ENCODE measurements at regions not wholly inside any gene's neighbourhood (a gene's known extent, or its start where the extent isn't known, plus 50 kb on each side); places are given as distances from the start of the nearest gene placed in this dataset.

DNA sequence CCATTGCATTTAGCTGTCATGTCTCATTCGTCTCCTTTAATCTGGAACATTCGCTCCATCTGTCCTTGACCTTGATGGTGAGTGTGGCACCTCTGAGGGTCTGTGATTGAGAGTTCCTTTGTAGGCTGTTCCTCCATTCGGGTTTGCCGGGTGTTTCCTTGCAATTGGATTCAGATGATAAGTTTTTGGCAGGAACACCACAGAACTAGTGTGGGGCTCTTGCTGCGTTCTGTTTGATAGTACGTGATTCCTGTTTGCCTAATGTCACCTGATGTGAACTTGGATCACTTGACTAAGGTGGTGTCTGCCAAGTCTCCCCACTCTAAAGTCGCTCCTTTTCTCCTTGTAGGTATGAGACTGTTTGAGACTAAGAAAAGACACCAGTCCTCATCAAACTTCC, 109.7 kb upstream of the TMEM45B start:
- TF ChIP-seq TCF4 (CRISPR knock-in tag; IDR thresholded peaks at IDR 0.05; ENCODE audit: borderline replicate concordance) (no peak), ZFP30 (CRISPR knock-in tag; IDR thresholded peaks at IDR 0.05) (no peak), PPARA (CRISPR knock-in tag; IDR thresholded peaks at IDR 0.05; ENCODE audit: borderline replicate concordance) (no peak), GLIS3 (CRISPR knock-in tag; IDR thresholded peaks at IDR 0.05) (no peak), ARNTL (CRISPR knock-in tag; IDR thresholded peaks at IDR 0.05; ENCODE audit: borderline replicate concordance, low read depth) (no peak), ZNF8 (CRISPR knock-in tag; IDR thresholded peaks at IDR 0.05) (no peak), TOX (CRISPR knock-in tag; IDR thresholded peaks at IDR 0.05; ENCODE audit: borderline replicate concordance) (no peak), RARB (CRISPR knock-in tag; IDR thresholded peaks at IDR 0.05) (no peak), CSDC2 (CRISPR knock-in tag; IDR thresholded peaks at IDR 0.05) (no peak)
- TF ChIP-seq, protein P1, sequence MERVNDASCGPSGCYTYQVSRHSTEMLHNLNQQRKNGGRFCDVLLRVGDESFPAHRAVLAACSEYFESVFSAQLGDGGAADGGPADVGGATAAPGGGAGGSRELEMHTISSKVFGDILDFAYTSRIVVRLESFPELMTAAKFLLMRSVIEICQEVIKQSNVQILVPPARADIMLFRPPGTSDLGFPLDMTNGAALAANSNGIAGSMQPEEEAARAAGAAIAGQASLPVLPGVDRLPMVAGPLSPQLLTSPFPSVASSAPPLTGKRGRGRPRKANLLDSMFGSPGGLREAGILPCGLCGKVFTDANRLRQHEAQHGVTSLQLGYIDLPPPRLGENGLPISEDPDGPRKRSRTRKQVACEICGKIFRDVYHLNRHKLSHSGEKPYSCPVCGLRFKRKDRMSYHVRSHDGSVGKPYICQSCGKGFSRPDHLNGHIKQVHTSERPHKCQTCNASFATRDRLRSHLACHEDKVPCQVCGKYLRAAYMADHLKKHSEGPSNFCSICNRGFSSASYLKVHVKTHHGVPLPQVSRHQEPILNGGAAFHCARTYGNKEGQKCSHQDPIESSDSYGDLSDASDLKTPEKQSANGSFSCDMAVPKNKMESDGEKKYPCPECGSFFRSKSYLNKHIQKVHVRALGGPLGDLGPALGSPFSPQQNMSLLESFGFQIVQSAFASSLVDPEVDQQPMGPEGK (CRISPR knock-in tag; IDR thresholded peaks at IDR 0.05; ENCODE audit: borderline replicate concordance) = no peak
- TF ChIP-seq, protein P2, sequence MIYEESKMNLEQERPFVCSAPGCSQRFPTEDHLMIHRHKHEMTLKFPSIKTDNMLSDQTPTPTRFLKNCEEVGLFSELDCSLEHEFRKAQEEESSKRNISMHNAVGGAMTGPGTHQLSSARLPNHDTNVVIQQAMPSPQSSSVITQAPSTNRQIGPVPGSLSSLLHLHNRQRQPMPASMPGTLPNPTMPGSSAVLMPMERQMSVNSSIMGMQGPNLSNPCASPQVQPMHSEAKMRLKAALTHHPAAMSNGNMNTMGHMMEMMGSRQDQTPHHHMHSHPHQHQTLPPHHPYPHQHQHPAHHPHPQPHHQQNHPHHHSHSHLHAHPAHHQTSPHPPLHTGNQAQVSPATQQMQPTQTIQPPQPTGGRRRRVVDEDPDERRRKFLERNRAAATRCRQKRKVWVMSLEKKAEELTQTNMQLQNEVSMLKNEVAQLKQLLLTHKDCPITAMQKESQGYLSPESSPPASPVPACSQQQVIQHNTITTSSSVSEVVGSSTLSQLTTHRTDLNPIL (CRISPR knock-in tag; IDR thresholded peaks at IDR 0.05; ENCODE audit: low read depth) = no peak
- TF ChIP-seq, protein P3, sequence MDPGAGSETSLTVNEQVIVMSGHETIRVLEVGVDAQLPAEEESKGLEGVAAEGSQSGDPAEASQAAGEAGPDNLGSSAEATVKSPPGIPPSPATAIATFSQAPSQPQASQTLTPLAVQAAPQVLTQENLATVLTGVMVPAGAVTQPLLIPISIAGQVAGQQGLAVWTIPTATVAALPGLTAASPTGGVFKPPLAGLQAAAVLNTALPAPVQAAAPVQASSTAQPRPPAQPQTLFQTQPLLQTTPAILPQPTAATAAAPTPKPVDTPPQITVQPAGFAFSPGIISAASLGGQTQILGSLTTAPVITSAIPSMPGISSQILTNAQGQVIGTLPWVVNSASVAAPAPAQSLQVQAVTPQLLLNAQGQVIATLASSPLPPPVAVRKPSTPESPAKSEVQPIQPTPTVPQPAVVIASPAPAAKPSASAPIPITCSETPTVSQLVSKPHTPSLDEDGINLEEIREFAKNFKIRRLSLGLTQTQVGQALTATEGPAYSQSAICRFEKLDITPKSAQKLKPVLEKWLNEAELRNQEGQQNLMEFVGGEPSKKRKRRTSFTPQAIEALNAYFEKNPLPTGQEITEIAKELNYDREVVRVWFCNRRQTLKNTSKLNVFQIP (CRISPR knock-in tag; IDR thresholded peaks at IDR 0.05; ENCODE audit: borderline replicate concordance, low read depth) = no peak
